HEK293T (cell line): ENCODE measurements at regions not wholly inside any gene's neighbourhood (a gene's known extent, or its start where the extent isn't known, plus 50 kb on each side); places are given as distances from the start of the nearest gene placed in this dataset.

Experiments
- CTCF ChIA-PET: fragments of 350-600 bp; formaldehyde crosslinking; extraction: SDS; loops from one replicate; lab custom pipeline; 2021; ENCODE audit warnings: antibody characterized with exemption, inconsistent platforms; lab: Yijun Ruan, JAX
- POLR2A ChIA-PET: fragments of 350-600 bp; formaldehyde crosslinking; extraction: SDS; loops from one replicate; lab custom pipeline; 2020; ENCODE audit warnings: antibody characterized with exemption, inconsistent platforms; lab: Yijun Ruan, JAX
- DNase-seq: peaks from one replicate; pipeline ENCODE4 v3.0.0; 2012; ENCODE audit warnings: mixed read lengths; ENCODE audit errors: extremely low spot score
- ARNT ChIP-seq: fragments of 450-650 bp; IDR thresholded peaks from 2 replicates; pipeline ENCODE4 v1.6.1; 2017; ENCODE audit warnings: mild to moderate bottlenecking
- BHLHE40 ChIP-seq: fragments of 450-650 bp; IDR thresholded peaks from 2 replicates; pipeline ENCODE4 v1.6.1; 2016; ENCODE audit warnings: mild to moderate bottlenecking, moderate library complexity, borderline replicate concordance
- CTBP1 ChIP-seq: fragments of 450-650 bp; IDR thresholded peaks from 2 replicates; pipeline ENCODE4 v1.6.1; 2016; ENCODE audit warnings: borderline replicate concordance
- ELF4 ChIP-seq: fragments of 450-650 bp; IDR thresholded peaks from 2 replicates; pipeline ENCODE4 v1.6.1; 2017; ENCODE audit warnings: antibody characterized with exemption
- FOXA1 ChIP-seq: fragments of 450-650 bp; IDR thresholded peaks from 2 replicates; pipeline ENCODE4 v1.6.1; 2016; ENCODE audit warnings: mild to moderate bottlenecking
- FOXK2 ChIP-seq: fragments of 450-650 bp; IDR thresholded peaks from 2 replicates; pipeline ENCODE4 v1.6.1; 2016; ENCODE audit warnings: mild to moderate bottlenecking
- FOXM1 ChIP-seq: fragments of 450-650 bp; IDR thresholded peaks from 2 replicates; pipeline ENCODE4 v1.6.1; 2017; ENCODE audit warnings: mild to moderate bottlenecking, borderline replicate concordance
- HDGF ChIP-seq: fragments of 450-650 bp; IDR thresholded peaks from 2 replicates; pipeline ENCODE4 v1.6.1; 2017; ENCODE audit warnings: antibody characterized with exemption, borderline replicate concordance
- L3MBTL2 ChIP-seq: fragments of 450-650 bp; conservative IDR thresholded peaks from 2 replicates; pipeline ENCODE4 v1.6.1; 2016; ENCODE audit warnings: mild to moderate bottlenecking
- LEF1 ChIP-seq: fragments of 450-650 bp; IDR thresholded peaks from 2 replicates; pipeline ENCODE4 v1.6.1; 2017; ENCODE audit warnings: mild to moderate bottlenecking, borderline replicate concordance
- NFRKB ChIP-seq: fragments of 450-650 bp; IDR thresholded peaks from 2 replicates; pipeline ENCODE4 v1.6.1; 2016; ENCODE audit warnings: mild to moderate bottlenecking, moderate library complexity
- SP1 ChIP-seq: fragments of 450-650 bp; IDR thresholded peaks from 2 replicates; pipeline ENCODE4 v1.6.1; 2017
- SUZ12 ChIP-seq: fragments of 450-650 bp; IDR thresholded peaks from 2 replicates; pipeline ENCODE4 v1.6.1; 2016; ENCODE audit warnings: mild to moderate bottlenecking
- TARDBP ChIP-seq: fragments of 450-650 bp; IDR thresholded peaks from 2 replicates; pipeline ENCODE4 v1.6.1; 2016
- ZNF384 ChIP-seq: fragments of 450-650 bp; IDR thresholded peaks from 2 replicates; pipeline ENCODE4 v1.6.1; 2016
- TF ChIP-seq, protein P1 (sequence below): fragments of 450-650 bp; IDR thresholded peaks from 2 replicates; pipeline ENCODE4 v1.6.1; 2016

GRCh38 chr7:25859412-25860274 lies 292.4 kb upstream of the NFE2L3 start:
- ChIA-PET CTCF (no interaction called here), POLR2A (no interaction called here)
- TF ChIP-seq FOXM1 (no peak), CTBP1 (no peak), SP1 (no peak), HDGF (no peak), LEF1 (no peak), L3MBTL2 (no peak), SUZ12 (no peak), ELF4 (no peak), ARNT (no peak), FOXK2 (no peak), BHLHE40 (no peak), NFRKB (no peak), TARDBP (no peak), FOXA1 (no peak)
- TF ChIP-seq, protein P1, sequence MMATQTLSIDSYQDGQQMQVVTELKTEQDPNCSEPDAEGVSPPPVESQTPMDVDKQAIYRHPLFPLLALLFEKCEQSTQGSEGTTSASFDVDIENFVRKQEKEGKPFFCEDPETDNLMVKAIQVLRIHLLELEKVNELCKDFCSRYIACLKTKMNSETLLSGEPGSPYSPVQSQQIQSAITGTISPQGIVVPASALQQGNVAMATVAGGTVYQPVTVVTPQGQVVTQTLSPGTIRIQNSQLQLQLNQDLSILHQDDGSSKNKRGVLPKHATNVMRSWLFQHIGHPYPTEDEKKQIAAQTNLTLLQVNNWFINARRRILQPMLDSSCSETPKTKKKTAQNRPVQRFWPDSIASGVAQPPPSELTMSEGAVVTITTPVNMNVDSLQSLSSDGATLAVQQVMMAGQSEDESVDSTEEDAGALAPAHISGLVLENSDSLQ, result no peak
- no peak for DNase-seq

DNA sequence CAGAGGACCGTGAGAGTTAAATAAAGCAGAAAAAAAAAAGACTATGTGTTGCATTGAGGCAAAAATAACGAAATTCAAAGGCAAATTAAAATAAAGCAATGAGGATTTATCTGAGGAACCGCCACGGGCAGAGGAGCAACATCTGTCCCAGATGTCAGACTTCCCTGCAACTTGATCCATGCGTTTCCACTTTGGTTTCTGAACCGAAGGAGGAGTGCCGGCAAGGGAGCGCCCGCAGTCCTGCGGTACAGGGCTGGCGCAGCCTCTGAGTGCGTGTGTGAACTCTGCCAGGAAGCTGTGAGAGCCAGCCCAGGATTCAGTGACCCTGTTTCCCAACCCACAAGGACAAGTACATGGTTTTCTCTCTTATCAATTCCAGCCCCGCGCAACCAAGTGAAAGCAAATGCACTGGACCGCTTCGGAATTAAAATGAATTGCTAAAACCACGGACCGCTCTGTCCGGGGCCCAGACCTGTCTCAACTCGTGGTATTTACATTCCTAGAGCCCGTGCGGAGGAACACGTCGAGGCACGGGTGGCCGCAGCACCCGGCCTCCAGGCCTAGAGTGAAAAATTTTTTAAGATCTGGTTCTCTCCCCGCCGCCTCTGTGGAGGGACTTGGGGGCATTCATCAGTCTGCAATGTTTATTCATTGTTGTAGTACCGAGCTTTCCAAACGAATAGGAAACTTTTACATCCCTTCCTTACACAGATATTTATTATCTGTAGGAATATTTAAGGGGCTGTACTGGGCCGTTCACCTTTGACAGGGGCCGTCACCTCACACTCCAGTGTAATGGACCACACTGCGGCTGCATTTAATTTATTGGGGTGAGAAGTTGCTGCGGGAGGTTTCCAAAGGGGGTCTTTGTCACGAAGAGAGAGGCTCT lies 291.5 kb upstream of the NFE2L3 start:
- POLR2A ChIA-PET, result interaction anchor here (0.9 kb wide), 1 partner anchor 1308 kb away, joined by 3 read pairs; no protein-coding TSS in a partner anchor
- TF ChIP-seq FOXK2 (no peak), BHLHE40 (no peak), FOXA1 (no peak), NFRKB (no peak), ELF4 (no peak), ZNF384 (no peak), CTBP1 (no peak), SUZ12 (no peak), FOXM1 (no peak), TARDBP (no peak), L3MBTL2 (no peak), HDGF (no peak), LEF1 (no peak), ARNT (no peak), SP1 (no peak)
- TF ChIP-seq, protein P1, result no peak
- CTCF ChIA-PET, result no interaction called here
- DNase-seq, result no peak

GRCh38 chr7:25861164-25861496 lies 290.9 kb upstream of the NFE2L3 start:
- POLR2A ChIA-PET, result interaction anchor here (0.9 kb wide), 1 partner anchor 1308 kb away, joined by 3 read pairs; no protein-coding TSS in a partner anchor
- no peak for DNase-seq
- CTCF ChIA-PET, result interaction anchor here (1.0 kb wide), 1 partner anchor 994 kb away, joined by 3 read pairs; no protein-coding TSS in a partner anchor
- TF ChIP-seq SUZ12 (no peak), SP1 (no peak), TARDBP (no peak), NFRKB (no peak)

DNA sequence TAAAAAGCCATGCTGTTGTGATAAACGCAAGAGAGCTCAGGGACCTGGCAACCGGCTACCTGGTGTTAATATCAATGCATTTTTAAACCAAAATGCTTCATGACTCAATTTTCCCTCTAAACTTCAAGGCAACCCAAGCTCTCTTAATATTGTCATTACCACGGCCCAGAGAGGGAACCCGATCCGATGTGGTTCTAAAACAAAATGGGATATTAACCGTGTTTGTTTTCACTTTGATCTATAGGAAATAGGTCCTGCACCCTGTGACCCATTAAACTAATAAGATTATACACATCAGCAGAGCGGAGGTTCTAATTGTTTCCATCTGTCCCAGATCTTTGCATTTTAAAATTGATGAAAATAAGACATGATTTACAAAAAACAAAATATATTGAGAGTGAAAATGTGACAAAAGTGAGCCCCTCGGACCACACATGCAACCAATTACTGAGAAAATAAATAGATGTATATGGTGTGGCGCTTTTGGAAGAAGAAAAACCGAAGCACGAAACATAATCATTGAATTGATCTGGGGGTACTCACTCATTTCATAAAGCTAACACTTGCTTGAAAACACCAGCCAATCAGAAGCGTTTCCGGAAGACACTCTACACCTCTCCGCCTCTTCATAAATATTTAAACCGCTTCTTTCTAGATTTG lies 290.3 kb upstream of the NFE2L3 start:
- ChIA-PET POLR2A (interaction anchor here (0.8 to 1.0 kb wide), 6 partner anchors 17 to 1307 kb away, joined by 3 to 4 read pairs (median 3); partner anchors contain the start of gene HOXA5), CTCF (interaction anchor here (0.6 to 1.0 kb wide), 3 partner anchors 10 to 994 kb away, joined by 3 read pairs; no protein-coding TSS in a partner anchor)
- TF ChIP-seq L3MBTL2 (no peak), SP1 (no peak), FOXM1 (no peak), HDGF (no peak), NFRKB (no peak), FOXA1 (no peak), SUZ12 (no peak), CTBP1 (no peak), ARNT (no peak), ELF4 (no peak), TARDBP (no peak), LEF1 (no peak), ZNF384 (no peak), BHLHE40 (no peak), FOXK2 (no peak)
- TF ChIP-seq, protein P1, result no peak
- no peak for DNase-seq
